Retinal pigment epithelial cell (primary cell): ENCODE measurements at regions not wholly inside any gene's neighbourhood (a gene's known extent, or its start where the extent isn't known, plus 50 kb on each side); places are given as distances from the start of the nearest gene placed in this dataset.
A peak's percentile ranks its signal among the peaks of the same experiment; 100 is the strongest.

ENCODE experiments used
- DNase-seq: peaks from one replicate; pipeline ENCODE4 v3.0.0-alpha.2; 2010; ENCODE audit warnings: low read depth
- H3K4me3 ChIP-seq: 2 replicates; pipeline ENCODE4 v1.5.1; 2011; ENCODE audit warnings: mild to moderate bottlenecking, low read length, control low read depth, moderate library complexity
- TF ChIP-seq, protein P1 (sequence below): conservative IDR thresholded peaks from 2 replicates; pipeline ENCODE4 v1.5.1; 2011; ENCODE audit warnings: low read depth, low read length, control low read depth, inconsistent platforms

DNA sequence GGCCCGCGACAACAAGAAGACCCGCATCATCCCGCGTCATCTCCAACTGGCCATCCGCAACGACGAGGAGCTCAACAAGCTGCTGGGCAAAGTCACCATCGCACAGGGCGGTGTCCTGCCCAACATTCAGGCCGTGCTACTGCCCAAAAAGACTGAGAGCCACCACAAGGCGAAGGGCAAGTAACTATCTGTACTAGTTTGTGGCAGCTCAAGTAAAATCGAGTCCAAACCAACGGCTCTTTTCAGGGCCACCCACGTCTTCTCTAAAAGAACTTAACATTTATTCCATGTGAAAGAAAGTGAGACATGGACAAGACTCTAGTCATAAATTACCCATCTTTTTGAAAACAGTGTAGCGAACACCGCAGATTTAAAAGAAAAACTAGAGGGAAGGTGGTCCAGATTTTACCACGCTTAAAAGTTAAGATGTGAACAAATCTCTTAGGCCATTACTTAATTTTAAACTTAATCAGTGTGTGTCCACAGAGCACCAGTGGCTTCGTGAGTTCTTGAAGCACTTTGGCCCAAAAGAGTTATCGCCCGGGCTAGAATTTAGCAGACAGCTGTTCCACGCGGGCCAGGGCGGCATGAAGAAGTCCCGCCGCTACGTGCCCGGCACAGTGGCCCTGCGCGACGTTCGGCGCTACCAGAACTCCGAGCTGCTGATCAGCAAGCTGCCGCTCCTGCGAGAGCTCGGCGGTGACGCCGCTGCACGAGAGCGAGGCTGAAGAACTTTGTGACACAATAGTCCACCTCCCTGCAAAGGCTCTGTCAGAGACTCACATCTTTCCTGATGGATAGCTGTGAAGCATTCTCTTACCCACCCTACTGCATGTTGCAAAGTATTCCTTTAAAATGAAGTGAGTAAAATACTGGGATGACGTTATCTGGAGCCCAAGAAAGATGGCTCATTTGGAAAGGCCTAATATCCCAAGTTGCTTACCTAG, 113.9 kb upstream of the PRSS16 start:
- DNase-seq, result no peak
- H3K4me3 ChIP-seq, result peak overlapping the region; percentile 67
- TF ChIP-seq, protein P1, sequence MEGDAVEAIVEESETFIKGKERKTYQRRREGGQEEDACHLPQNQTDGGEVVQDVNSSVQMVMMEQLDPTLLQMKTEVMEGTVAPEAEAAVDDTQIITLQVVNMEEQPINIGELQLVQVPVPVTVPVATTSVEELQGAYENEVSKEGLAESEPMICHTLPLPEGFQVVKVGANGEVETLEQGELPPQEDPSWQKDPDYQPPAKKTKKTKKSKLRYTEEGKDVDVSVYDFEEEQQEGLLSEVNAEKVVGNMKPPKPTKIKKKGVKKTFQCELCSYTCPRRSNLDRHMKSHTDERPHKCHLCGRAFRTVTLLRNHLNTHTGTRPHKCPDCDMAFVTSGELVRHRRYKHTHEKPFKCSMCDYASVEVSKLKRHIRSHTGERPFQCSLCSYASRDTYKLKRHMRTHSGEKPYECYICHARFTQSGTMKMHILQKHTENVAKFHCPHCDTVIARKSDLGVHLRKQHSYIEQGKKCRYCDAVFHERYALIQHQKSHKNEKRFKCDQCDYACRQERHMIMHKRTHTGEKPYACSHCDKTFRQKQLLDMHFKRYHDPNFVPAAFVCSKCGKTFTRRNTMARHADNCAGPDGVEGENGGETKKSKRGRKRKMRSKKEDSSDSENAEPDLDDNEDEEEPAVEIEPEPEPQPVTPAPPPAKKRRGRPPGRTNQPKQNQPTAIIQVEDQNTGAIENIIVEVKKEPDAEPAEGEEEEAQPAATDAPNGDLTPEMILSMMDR, result no peak

DNA sequence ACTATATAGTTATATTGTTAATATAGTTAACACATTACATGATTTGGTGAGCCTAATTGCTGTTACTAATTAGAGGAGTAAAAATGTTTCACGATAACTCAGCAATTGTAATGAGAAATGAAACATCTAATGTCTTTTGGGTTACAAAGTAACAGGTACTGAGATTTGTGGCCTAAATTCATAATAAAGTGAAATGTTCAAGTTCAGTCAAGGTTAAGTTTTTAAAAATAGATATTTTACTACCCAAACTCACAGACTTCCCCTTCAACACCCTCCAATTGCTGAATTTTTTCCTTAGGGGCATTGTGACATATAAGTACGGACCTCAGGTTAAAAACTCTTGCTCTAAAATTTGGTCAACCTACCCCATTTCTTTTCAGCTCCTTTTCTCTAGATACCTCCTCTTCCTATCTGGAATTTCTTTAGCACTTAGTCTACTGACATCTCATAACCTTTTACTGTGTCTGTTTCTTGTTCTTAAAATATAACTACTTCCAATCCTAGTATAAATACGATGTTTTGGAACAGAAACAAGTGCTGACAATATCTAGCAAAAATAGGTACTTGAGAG, 112.3 kb upstream of the PRSS16 start:
- TF ChIP-seq, protein P1, result no peak
- no peak for DNase-seq
- no peak overlapping the region for H3K4me3 ChIP-seq

GRCh38 chr6:27136077-27136644, 111.3 kb upstream of the PRSS16 start:
- TF ChIP-seq, protein P1, result no peak
- H3K4me3 ChIP-seq, result no peak overlapping the region
- no peak for DNase-seq

- H3K4me3 ChIP-seq, result no peak overlapping the region
- TF ChIP-seq, protein P1, result no peak
- DNase-seq, result no peak
These were observed 110.3 kb upstream of the PRSS16 start for GRCh38 chr6:27136978-27137814.

- no peak for DNase-seq
- H3K4me3 ChIP-seq, result no peak overlapping the region
- TF ChIP-seq, protein P1, result no peak
These were observed 109.1 kb upstream of the PRSS16 start for GRCh38 chr6:27138406-27138805.

GRCh38 chr6:27138837-27139755, 108.4 kb upstream of the PRSS16 start:
- peak overlapping the region; percentile 61 for H3K4me3 ChIP-seq
- TF ChIP-seq, protein P1, result no peak

More at GRCh38 chr6:27138837-27139755, 108.4 kb upstream of the PRSS16 start:
- DNase-seq, result no peak
